GM12878 (cell line): ENCODE measurements at regions not wholly inside any gene's neighbourhood (a gene's known extent, or its start where the extent isn't known, plus 50 kb on each side); places are given as distances from the start of the nearest gene placed in this dataset.

Source experiments
- ASH2L ChIP-seq: fragments of 300-600, 200-600 bp; sonication (generic); IDR thresholded peaks from 2 replicates; pipeline ENCODE4 v1.6.1; 2017; ENCODE audit warnings: low read depth, mild to moderate bottlenecking, borderline replicate concordance
- ATF3 ChIP-seq: IDR thresholded peaks from 2 replicates; pipeline ENCODE4 v1.6.1; 2011; ENCODE audit warnings: low read depth, mild to moderate bottlenecking, low read length, moderate library complexity, borderline replicate concordance; ENCODE audit errors: extremely low read depth
- PBX3 ChIP-seq: IDR thresholded peaks from 2 replicates; pipeline ENCODE4 v1.6.1; 2011; ENCODE audit warnings: mild to moderate bottlenecking, low read depth, low read length, moderate library complexity; ENCODE audit not compliant: insufficient replicate concordance
- REST ChIP-seq: IDR thresholded peaks from 2 replicates; pipeline ENCODE4 v1.6.1; 2012; ENCODE audit warnings: mild to moderate bottlenecking, low read depth, low read length
- SRF ChIP-seq, 2 experiments: IDR thresholded peaks; 2 replicates each; pipeline ENCODE4 v1.6.1; 2011; ENCODE audit warnings: low read depth in 2 of 2, low read length in 2 of 2, mild to moderate bottlenecking in 1 of 2, moderate library complexity in 1 of 2
- ZBTB4 ChIP-seq: fragments of 450-650 bp; formaldehyde crosslinking; IDR thresholded peaks from 2 replicates; pipeline ENCODE4 v1.4.0; 2022; ENCODE audit warnings: mild to moderate bottlenecking, moderate library complexity

- TF ChIP-seq PBX3 (no peak), ATF3 (no peak), SRF (IDR thresholded peaks at IDR 0.05; ENCODE audit: low read depth in 2 of 2, low read length in 2 of 2) (no peak), ASH2L (no peak), REST (no peak), ZBTB4 (CRISPR knock-in tag) (no peak)
These were observed 301.7 kb upstream of the MDFIC2 start (continued) for GRCh38 chr3:70614111-70614510.
